Vagina (tissue), 2 donors: ENCODE measurements at regions not wholly inside any gene's neighbourhood (a gene's known extent, or its start where the extent isn't known, plus 50 kb on each side); places are given as distances from the start of the nearest gene placed in this dataset.

Source experiments
- CTCF ChIP-seq, 3 experiments: fragments of 450-650 bp in 2 of 3; fragments of 200-600 bp in 1 of 3; sonication (generic) in 1 of 3; IDR thresholded peaks; one replicate each; pipeline ENCODE4 v1.5.1; 2017 to 2019; ENCODE audit warnings: antibody characterized with exemption in 3 of 3, mild to moderate bottlenecking in 2 of 3, moderate library complexity in 2 of 3
- POLR2A ChIP-seq, 2 donors: fragments of 450-650 bp; IDR thresholded peaks; one replicate each; pipeline ENCODE4 v1.6.1; 2017; ENCODE audit warnings: antibody characterized with exemption in 2 of 2, mild to moderate bottlenecking in 2 of 2, moderate library complexity in 2 of 2

GRCh38 chr9:73872701-73873100, 624.4 kb upstream of the RORB start:
- TF ChIP-seq CTCF (IDR thresholded peaks at IDR 0.05) = no peak
- TF ChIP-seq POLR2A (IDR thresholded peaks at IDR 0.05) = no peak
